ENCODE measurements at regions not wholly inside any gene's neighbourhood (a gene's known extent, or its start where the extent isn't known, plus 50 kb on each side); places are given as distances from the start of the nearest gene placed in this dataset.

DNA sequence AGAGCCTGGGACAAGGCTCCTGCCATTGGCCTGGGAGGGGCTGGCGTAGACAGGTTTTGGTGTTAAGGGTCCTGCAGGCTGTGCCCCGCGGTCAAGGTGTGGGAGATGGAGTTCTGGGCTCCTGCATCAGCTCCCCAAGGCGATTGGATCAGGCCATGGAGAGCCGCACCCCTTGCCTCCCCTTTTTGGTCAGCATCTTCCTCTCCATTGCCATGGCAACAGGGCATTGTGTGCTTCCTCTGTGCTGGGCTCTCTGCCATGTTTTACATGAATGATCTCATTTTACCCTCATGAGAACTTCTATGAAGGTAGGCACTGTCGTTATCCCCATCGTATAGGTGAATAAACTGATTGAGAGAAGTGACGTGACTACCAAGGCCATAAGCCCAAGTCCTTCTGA lies 344.3 kb upstream of the CLINT1 start:
- Histone ChIP-seq H3K4me3 (no peak overlapping the region), H3K27ac (replicated peaks) (no peak overlapping the region), H3K4me1 (peaks cover 4% of the 10 kb centered on the region), H3K27me3 (ENCODE audit: low read depth) (no peaks in the 10 kb centered on the region), H3K36me3 (no peaks in the 10 kb centered on the region), H3K9me3 (replicated peaks) (no peaks in the 10 kb centered on the region)
- intact Hi-C loops (cut with micrococcal nuclease): no loop called here
- no peak for DNase-seq
- TF ChIP-seq, protein P1, sequence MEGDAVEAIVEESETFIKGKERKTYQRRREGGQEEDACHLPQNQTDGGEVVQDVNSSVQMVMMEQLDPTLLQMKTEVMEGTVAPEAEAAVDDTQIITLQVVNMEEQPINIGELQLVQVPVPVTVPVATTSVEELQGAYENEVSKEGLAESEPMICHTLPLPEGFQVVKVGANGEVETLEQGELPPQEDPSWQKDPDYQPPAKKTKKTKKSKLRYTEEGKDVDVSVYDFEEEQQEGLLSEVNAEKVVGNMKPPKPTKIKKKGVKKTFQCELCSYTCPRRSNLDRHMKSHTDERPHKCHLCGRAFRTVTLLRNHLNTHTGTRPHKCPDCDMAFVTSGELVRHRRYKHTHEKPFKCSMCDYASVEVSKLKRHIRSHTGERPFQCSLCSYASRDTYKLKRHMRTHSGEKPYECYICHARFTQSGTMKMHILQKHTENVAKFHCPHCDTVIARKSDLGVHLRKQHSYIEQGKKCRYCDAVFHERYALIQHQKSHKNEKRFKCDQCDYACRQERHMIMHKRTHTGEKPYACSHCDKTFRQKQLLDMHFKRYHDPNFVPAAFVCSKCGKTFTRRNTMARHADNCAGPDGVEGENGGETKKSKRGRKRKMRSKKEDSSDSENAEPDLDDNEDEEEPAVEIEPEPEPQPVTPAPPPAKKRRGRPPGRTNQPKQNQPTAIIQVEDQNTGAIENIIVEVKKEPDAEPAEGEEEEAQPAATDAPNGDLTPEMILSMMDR (IDR thresholded peaks at IDR 0.05; ENCODE audit: borderline replicate concordance): no peak

DNA sequence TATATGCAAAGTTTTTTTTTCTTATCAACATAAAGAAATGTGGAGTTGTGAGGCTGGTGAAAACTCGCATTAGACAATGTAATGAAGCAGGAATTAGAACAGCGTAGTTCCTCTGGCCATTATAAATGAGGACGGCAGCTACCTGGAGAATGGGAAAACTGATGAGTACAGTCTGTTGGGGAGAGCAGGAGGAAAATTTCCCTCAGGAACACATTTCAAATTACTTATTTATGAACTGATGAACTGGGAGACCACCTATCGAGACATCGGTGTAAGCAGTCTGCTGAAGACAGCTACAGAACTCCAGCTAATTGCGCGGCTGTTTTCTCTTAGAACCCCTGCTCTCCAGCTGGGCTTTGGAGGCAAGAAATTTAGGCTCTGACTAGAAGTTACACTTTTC lies 343.9 kb upstream of the CLINT1 start:
- no peak for DNase-seq
- H3K36me3 ChIP-seq: no peaks in the 10 kb centered on the region
- no peak overlapping the region for H3K27ac ChIP-seq (replicated peaks)
- intact Hi-C loops (cut with micrococcal nuclease): no loop called here
- H3K4me1 ChIP-seq: peaks cover 4% of the 10 kb centered on the region
- no peak overlapping the region for H3K4me3 ChIP-seq
- TF ChIP-seq, protein P1 (IDR thresholded peaks at IDR 0.05; ENCODE audit: borderline replicate concordance): no peak
- H3K27me3 ChIP-seq (ENCODE audit: low read depth): no peaks in the 10 kb centered on the region
- H3K9me3 ChIP-seq (replicated peaks): no peaks in the 10 kb centered on the region

DNA sequence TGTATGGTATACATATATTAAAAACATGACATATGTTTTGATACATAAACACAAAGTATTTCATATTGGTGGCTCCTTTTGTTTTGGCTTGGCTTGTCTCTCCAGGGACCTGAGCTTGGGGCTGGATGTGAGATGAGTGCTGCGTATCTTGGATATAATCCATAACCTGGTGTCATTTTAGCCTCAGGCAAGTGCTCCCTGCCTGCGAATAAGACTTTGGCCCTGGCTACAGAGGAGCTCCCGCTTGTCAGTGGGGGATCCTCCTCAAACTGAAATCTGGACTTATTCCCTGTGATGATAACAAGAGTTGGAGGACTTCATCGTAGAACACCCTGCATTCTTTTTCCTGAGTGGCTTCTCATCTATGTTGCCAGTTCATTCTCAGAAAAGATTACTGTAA lies 341.7 kb upstream of the CLINT1 start:
- no peak for DNase-seq
- no peaks in the 10 kb centered on the region for H3K36me3 ChIP-seq
- H3K27me3 ChIP-seq (ENCODE audit: low read depth): no peaks in the 10 kb centered on the region
- no peak overlapping the region for H3K27ac ChIP-seq (replicated peaks)
- TF ChIP-seq, protein P1 (IDR thresholded peaks at IDR 0.05; ENCODE audit: borderline replicate concordance): no peak
- H3K9me3 ChIP-seq (replicated peaks): no peaks in the 10 kb centered on the region
- H3K4me3 ChIP-seq: no peak overlapping the region
- H3K4me1 ChIP-seq: peaks cover 4% of the 10 kb centered on the region
- intact Hi-C loops (cut with micrococcal nuclease): no loop called here

DNA sequence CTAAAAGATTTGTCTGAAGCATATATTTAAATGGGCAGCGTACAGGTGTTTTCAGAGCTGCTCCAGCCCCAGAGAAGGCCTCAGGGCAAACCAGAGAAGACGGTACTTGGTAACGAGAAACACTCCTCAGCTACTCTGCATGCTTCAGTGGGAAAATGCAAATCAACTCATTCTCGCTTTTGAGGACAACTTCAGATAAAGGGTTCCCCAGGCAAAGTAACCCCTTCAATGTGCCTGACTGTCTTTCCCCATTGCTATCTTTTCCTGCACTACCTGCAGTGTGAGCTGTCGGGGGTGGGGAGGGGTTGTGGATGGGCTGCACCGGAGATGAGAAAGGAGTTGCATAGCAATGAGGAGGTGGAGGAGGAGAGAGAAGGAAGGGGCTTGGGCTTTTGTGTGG lies 339.7 kb upstream of the CLINT1 start:
- TF ChIP-seq, protein P1 (IDR thresholded peaks at IDR 0.05; ENCODE audit: borderline replicate concordance): no peak
- Histone ChIP-seq H3K9me3 (replicated peaks) (peaks cover under 1% of the 10 kb centered on the region), H3K4me1 (peaks cover 16% of the 10 kb centered on the region), H3K36me3 (no peaks in the 10 kb centered on the region), H3K27ac (replicated peaks) (no peak overlapping the region), H3K27me3 (ENCODE audit: low read depth) (no peaks in the 10 kb centered on the region), H3K4me3 (no peak overlapping the region)
- DNase-seq: no peak
- intact Hi-C loops (cut with micrococcal nuclease): no loop called here

DNA sequence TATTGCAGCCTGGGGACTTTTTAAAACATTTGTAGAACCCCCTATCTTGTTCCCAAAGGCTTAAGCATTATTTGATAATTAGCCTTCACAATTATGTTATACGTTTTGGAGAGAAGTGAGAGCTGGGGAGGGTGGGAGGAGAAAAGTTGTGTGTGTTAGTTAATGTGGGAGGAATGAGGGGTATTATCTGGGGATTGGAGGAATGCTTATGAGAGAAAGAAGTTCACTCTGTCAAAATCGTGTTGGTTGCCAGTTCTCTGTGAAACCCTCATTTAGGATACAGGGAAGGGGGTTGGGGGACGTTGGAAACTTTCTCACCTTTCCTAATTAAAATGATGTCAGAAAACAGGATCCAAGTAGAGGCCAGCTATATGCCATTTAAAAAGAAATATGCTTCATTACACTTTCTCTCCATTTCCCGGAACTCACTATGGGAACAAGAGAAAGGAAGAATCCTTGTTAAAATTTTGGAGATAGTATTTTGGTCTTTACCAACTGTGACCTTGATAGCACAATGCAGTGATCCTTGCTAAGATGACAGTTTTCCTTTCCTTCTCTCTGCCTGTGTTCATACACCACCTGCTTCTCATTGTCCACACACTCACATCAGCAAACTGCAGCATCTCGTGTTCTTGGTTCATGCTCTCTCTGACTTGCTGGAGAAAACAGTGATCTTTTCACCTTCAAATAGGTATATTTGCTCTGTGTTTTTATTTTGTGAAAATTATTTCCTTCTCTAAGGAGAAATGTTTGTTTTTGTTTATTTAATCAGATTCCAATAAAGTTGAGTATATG lies 336.7 kb upstream of the CLINT1 start:
- DNase-seq: no peak
- Histone ChIP-seq H3K27me3 (ENCODE audit: low read depth) (no peaks in the 10 kb centered on the region), H3K9me3 (replicated peaks) (peaks cover 26% of the 10 kb centered on the region), H3K36me3 (no peaks in the 10 kb centered on the region), H3K4me3 (no peak overlapping the region), H3K4me1 (peaks cover 12% of the 10 kb centered on the region), H3K27ac (replicated peaks) (no peak overlapping the region)
- TF ChIP-seq, protein P1 (IDR thresholded peaks at IDR 0.05; ENCODE audit: borderline replicate concordance): no peak
- intact Hi-C loops (cut with micrococcal nuclease): no loop called here

Measured in left ventricle myocardium inferior (tissue), 1 donor.